Caco-2 (cell line): ENCODE measurements at regions not wholly inside any gene's neighbourhood (a gene's known extent, or its start where the extent isn't known, plus 50 kb on each side); places are given as distances from the start of the nearest gene placed in this dataset.

ENCODE experiments used
- BruUV-seq: library from RNA; stranded (reverse); fragments of 400-500 nt; replicated peaks from 2 replicates; lab custom pipeline; 2021; lab: Mats Ljungman, UMichigan
- CTCF ChIA-PET: fragments of 300-600 bp; sonication (Branson Sonifier 250); formaldehyde crosslinking; loops from one replicate; lab custom pipeline; 2022; ENCODE audit warnings: antibody characterized with exemption; lab: Charles Lee
- POLR2A ChIA-PET: fragments of 300-600 bp; sonication (Branson Sonifier 250); formaldehyde crosslinking; loops from one replicate; lab custom pipeline; 2022; ENCODE audit warnings: antibody characterized with exemption; lab: Charles Lee
- DNase-seq, 2 experiments: peaks; one replicate each; pipeline versions ENCODE4 v3.0.0 to v3.0.0-alpha.2; 2020 to 2022
- H3K27me3 ChIP-seq: replicated peaks from 2 replicates; pipeline ENCODE4 v1.6.0; 2011; ENCODE audit warnings: low read length; ENCODE audit not compliant: control insufficient read depth, insufficient read depth
- H3K36me3 ChIP-seq: 2 replicates; pipeline ENCODE4 v1.5.1; 2011; ENCODE audit warnings: low read length; ENCODE audit not compliant: control insufficient read depth, insufficient read depth
- H3K4me1 ChIP-seq: fragments of 250-450 bp; sonication (Bioruptor Pico); 2 replicates; pipeline ENCODE4 v1.5.1; 2020; ENCODE audit warnings: mild to moderate bottlenecking
- H3K4me3 ChIP-seq: 2 replicates; pipeline ENCODE4 v1.5.1; 2011; ENCODE audit warnings: low read depth, mild to moderate bottlenecking, control low read depth, low read length
- H3K9me3 ChIP-seq: fragments of 250-450 bp; sonication (Bioruptor Pico); 2 replicates; pipeline ENCODE4 v1.5.1; 2020; ENCODE audit warnings: mild to moderate bottlenecking, moderate library complexity
- H3K27ac Mint-ChIP-seq: one replicate; pipeline ENCODE4 v1.8.0; 2022; ENCODE audit warnings: mixed read lengths; ENCODE audit not compliant: unreplicated experiment
- H3K27me3 Mint-ChIP-seq: one replicate; pipeline ENCODE4 v1.8.0; 2022; ENCODE audit warnings: mixed read lengths; ENCODE audit not compliant: insufficient read depth, unreplicated experiment
- H3K36me3 Mint-ChIP-seq: one replicate; pipeline ENCODE4 v1.8.0; 2022; ENCODE audit warnings: mild to moderate bottlenecking, mixed read lengths; ENCODE audit not compliant: insufficient read depth, unreplicated experiment
- H3K4me1 Mint-ChIP-seq: one replicate; pipeline ENCODE4 v1.8.0; 2022; ENCODE audit warnings: low read depth, mixed read lengths; ENCODE audit not compliant: unreplicated experiment
- H3K4me3 Mint-ChIP-seq: one replicate; pipeline ENCODE4 v1.8.0; 2022; ENCODE audit warnings: mild to moderate bottlenecking, moderate library complexity, mixed read lengths; ENCODE audit not compliant: unreplicated experiment
- H3K9me3 Mint-ChIP-seq: one replicate; pipeline ENCODE4 v1.8.0; 2022; ENCODE audit warnings: mixed read lengths; ENCODE audit not compliant: unreplicated experiment
- CTCF ChIP-seq, 2 experiments: fragments of 200-600 bp in 1 of 2; IDR thresholded peaks; 1 replicate in 1 of 2; 2 replicates in 1 of 2; pipeline versions ENCODE4 v1.5.1 to v1.8.0; 2011 to 2022; ENCODE audit warnings: antibody characterized with exemption in 1 of 2, control low read depth in 1 of 2, inconsistent platforms in 1 of 2, low read depth in 1 of 2, low read length in 1 of 2, mild to moderate bottlenecking in 1 of 2, moderate library complexity in 1 of 2; ENCODE audit not compliant: insufficient read depth in 1 of 2, severe bottlenecking in 1 of 2, unreplicated experiment in 1 of 2
- intact Hi-C: fragments of 100-400 bp; cut with micrococcal nuclease; formaldehyde crosslinking; loops from one replicate; pipeline ENCODE4 v1.10.0; 2022; ENCODE audit not compliant: unreplicated experiment

- DNase-seq, result no peak
- Histone ChIP-seq H3K4me3 (no peak overlapping the region), H3K9me3 (no peaks in the 10 kb centered on the region), H3K36me3 (no peaks in the 10 kb centered on the region), H3K27me3 (no peaks in the 10 kb centered on the region; the same call in 1 of the 2 replicates), H3K4me1 (no peaks in the 10 kb centered on the region)
- ChIA-PET POLR2A (no interaction called here), CTCF (no interaction called here)
- intact Hi-C loops, result no loop called here
- Mint-ChIP-seq H3K4me1 (no peaks in the 10 kb centered on the region), H3K27ac (no peak overlapping the region), H3K9me3 (no peaks in the 10 kb centered on the region), H3K4me3 (no peak overlapping the region), H3K36me3 (no peaks in the 10 kb centered on the region), H3K27me3 (peaks cover 13% of the 10 kb centered on the region)
- no peak for TF ChIP-seq CTCF (IDR thresholded peaks at IDR 0.05; ENCODE audit: insufficient read depth in 1 of 2, low read depth in 1 of 2, low read length in 1 of 2, severe bottlenecking in 1 of 2, unreplicated experiment in 1 of 2)
- BruUV-seq, result no TSS peak
These were observed 188.3 kb upstream of the MON1B start for GRCh38 chr16:77002644-77003043.

DNA sequence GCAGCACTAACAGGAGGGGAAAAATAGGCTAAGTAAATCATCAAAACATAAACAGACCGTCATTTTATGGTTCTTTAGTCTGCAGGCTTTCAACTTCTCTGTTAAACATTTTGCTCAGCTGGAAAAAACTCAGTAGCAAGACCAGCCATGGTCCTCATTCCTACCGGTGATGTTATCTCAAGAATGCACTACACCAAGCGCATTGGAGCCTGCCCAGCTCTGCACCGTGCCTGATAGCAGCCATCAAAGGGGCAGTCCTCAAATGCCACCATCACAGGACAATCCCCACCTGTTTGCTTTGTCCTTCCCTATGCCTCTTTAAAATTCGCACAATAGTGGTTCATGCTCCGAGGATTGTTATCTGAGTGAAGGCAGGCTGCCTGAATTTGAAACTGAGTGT, 181.5 kb upstream of the MON1B start:
- Histone ChIP-seq H3K4me1 (no peaks in the 10 kb centered on the region), H3K36me3 (no peaks in the 10 kb centered on the region), H3K4me3 (no peak overlapping the region), H3K27me3 (no peaks in the 10 kb centered on the region), H3K9me3 (peaks cover 5% of the 10 kb centered on the region; the same call in 1 of the 2 replicates)
- ChIA-PET CTCF (no interaction called here), POLR2A (no interaction called here)
- peaks cover 9% of the 10 kb centered on the region for H3K9me3 Mint-ChIP-seq
- H3K4me3 Mint-ChIP-seq, result no peak overlapping the region
- BruUV-seq, result no TSS peak
- peaks cover 2% of the 10 kb centered on the region for H3K27me3 Mint-ChIP-seq
- intact Hi-C loops, result no loop called here
- H3K4me1 Mint-ChIP-seq, result no peaks in the 10 kb centered on the region
- no peak overlapping the region for H3K27ac Mint-ChIP-seq
- TF ChIP-seq CTCF (IDR thresholded peaks at IDR 0.05; ENCODE audit: insufficient read depth in 1 of 2, low read depth in 1 of 2, low read length in 1 of 2, severe bottlenecking in 1 of 2, unreplicated experiment in 1 of 2), result no peak
- no peaks in the 10 kb centered on the region for H3K36me3 Mint-ChIP-seq
- DNase-seq, result no peak

- no TSS peak for BruUV-seq
- no peak for DNase-seq
- Histone ChIP-seq H3K9me3 (peaks cover 5% of the 10 kb centered on the region; the same call in 1 of the 2 replicates), H3K36me3 (no peaks in the 10 kb centered on the region), H3K4me1 (no peaks in the 10 kb centered on the region), H3K4me3 (no peak overlapping the region), H3K27me3 (no peaks in the 10 kb centered on the region)
- Mint-ChIP-seq H3K9me3 (peaks cover 9% of the 10 kb centered on the region), H3K36me3 (no peaks in the 10 kb centered on the region), H3K4me1 (no peaks in the 10 kb centered on the region), H3K27me3 (peaks cover 6% of the 10 kb centered on the region), H3K27ac (no peak overlapping the region), H3K4me3 (no peak overlapping the region)
- CTCF ChIA-PET, result no interaction called here
- POLR2A ChIA-PET, result no interaction called here
- TF ChIP-seq CTCF (IDR thresholded peaks at IDR 0.05; ENCODE audit: insufficient read depth in 1 of 2, low read depth in 1 of 2, low read length in 1 of 2, severe bottlenecking in 1 of 2, unreplicated experiment in 1 of 2), result no peak
- intact Hi-C loops, result no loop called here
These were observed 176.5 kb upstream of the MON1B start for GRCh38 chr16:77014441-77014840.
